Neutrophil (primary cell): ENCODE measurements at regions not wholly inside any gene's neighbourhood (a gene's known extent, or its start where the extent isn't known, plus 50 kb on each side); places are given as distances from the start of the nearest gene placed in this dataset.

Experiments
- H3K27ac ChIP-seq: fragments of 200-600 bp; sonication (generic); 2 replicates; pipeline ENCODE4 v1.5.1; 2016; ENCODE audit warnings: mild to moderate bottlenecking, moderate library complexity
- H3K27me3 ChIP-seq: fragments of 200-600 bp; sonication (generic); 2 replicates; pipeline ENCODE4 v1.6.0; 2016; ENCODE audit warnings: mild to moderate bottlenecking
- H3K36me3 ChIP-seq: fragments of 200-600 bp; sonication (generic); 2 replicates; pipeline ENCODE4 v1.5.1; 2017
- H3K4me1 ChIP-seq, 2 experiments: fragments of 200-600 bp in 1 of 2; sonication (generic) in 1 of 2; 1 replicate in 1 of 2; 2 replicates in 1 of 2; pipeline versions ENCODE4 v1.5.1 to v1.6.1; 2013 to 2016; ENCODE audit warnings: low read depth in 1 of 2, low read length in 1 of 2, mild to moderate bottlenecking in 1 of 2, moderate library complexity in 1 of 2; ENCODE audit not compliant: control insufficient read depth in 1 of 2, insufficient read depth in 1 of 2
- H3K4me3 ChIP-seq, 2 experiments: fragments of 200-600 bp in 1 of 2; sonication (generic) in 1 of 2; 1 replicate in 1 of 2; 2 replicates in 1 of 2; pipeline ENCODE4 v1.5.1; 2013 to 2016; ENCODE audit warnings: low read depth in 1 of 2, low read length in 1 of 2, mild to moderate bottlenecking in 1 of 2, moderate library complexity in 1 of 2
- H3K9me3 ChIP-seq: fragments of 200-600 bp; sonication (generic); 2 replicates; pipeline ENCODE4 v1.5.1; 2016
- CTCF ChIP-seq: fragments of 200-600 bp; sonication (generic); IDR thresholded peaks from 2 replicates; pipeline ENCODE4 v1.5.1; 2016; ENCODE audit warnings: antibody characterized with exemption

- no peak for TF ChIP-seq CTCF
- H3K9me3 ChIP-seq = no peaks in the 10 kb centered on the region
- H3K27ac ChIP-seq = no peak overlapping the region
- H3K4me3 ChIP-seq = no peak overlapping the region
- H3K36me3 ChIP-seq = no peaks in the 10 kb centered on the region
- no peaks in the 10 kb centered on the region for H3K27me3 ChIP-seq
- no peaks in the 10 kb centered on the region for H3K4me1 ChIP-seq
Measured at GRCh38 chr13:112143046-112143752, 76.2 kb downstream of the SOX1 start.

- H3K4me3 ChIP-seq = no peak overlapping the region
- TF ChIP-seq CTCF = no peak
Measured at GRCh38 chr13:112143753-112144615, 77.0 kb downstream of the SOX1 start.

DNA sequence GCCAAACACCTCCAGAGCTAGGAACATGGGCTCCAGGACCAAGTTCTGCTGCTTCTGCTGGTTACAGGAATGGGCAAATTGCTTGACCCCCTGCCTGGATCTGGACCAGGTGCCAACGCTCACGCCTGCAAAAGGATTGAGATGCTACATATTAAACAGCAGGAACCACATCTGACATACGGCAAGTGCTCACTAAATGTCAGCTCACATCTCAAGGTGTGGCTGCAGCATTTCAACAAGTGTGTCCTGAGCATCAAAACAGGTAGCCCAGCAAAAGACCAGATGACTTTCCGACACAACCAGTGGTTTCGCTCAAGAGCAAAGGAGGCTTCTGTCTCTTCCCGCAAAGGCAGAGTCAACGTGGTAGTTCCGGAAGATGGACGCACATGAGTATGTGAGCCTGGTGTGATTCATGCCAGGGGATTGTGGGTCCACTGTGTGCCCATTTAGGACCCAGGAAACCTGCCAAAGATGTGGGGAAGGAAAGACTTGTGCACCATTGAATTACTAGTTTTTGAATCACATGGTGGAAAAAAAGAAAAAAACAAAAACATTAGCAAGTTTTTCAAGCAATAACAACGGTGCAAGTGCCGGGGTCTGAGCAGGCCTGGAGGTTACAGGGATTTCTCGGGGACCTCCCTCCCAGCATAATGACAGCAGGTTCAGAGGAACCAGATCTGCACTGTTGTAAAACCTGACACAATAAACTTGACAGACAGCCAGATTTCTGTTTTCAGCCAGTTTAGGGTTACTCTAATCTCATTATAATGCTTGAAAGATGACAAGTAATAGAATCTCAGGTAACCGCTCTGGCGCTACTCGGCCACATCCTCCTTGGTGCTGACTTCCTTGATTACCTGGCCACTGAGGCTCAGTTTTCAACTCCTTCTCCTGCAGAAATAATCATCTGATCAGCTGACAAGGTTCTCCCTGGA lies 77.9 kb downstream of the SOX1 start:
- TF ChIP-seq CTCF = no peak
- no peaks in the 10 kb centered on the region for H3K36me3 ChIP-seq
- no peaks in the 10 kb centered on the region for H3K9me3 ChIP-seq
- H3K4me3 ChIP-seq = no peak overlapping the region
- no peak overlapping the region for H3K27ac ChIP-seq
- no peaks in the 10 kb centered on the region for H3K27me3 ChIP-seq
- no peaks in the 10 kb centered on the region for H3K4me1 ChIP-seq

More at GRCh38 chr13:112143753-112144615, 77.0 kb downstream of the SOX1 start:
- no peak overlapping the region for H3K27ac ChIP-seq
- no peaks in the 10 kb centered on the region for H3K4me1 ChIP-seq
- no peaks in the 10 kb centered on the region for H3K27me3 ChIP-seq
- no peaks in the 10 kb centered on the region for H3K9me3 ChIP-seq
- H3K36me3 ChIP-seq = no peaks in the 10 kb centered on the region

- Histone ChIP-seq H3K27ac (no peak overlapping the region), H3K27me3 (no peaks in the 10 kb centered on the region), H3K4me1 (no peaks in the 10 kb centered on the region), H3K4me3 (no peak overlapping the region), H3K9me3 (no peaks in the 10 kb centered on the region), H3K36me3 (no peaks in the 10 kb centered on the region)
- no peak for TF ChIP-seq CTCF
Measured at GRCh38 chr13:112145551-112146360, 78.8 kb downstream of the SOX1 start.

- TF ChIP-seq CTCF = no peak
- Histone ChIP-seq H3K27ac (no peak overlapping the region), H3K36me3 (no peaks in the 10 kb centered on the region), H3K27me3 (no peaks in the 10 kb centered on the region), H3K4me3 (no peak overlapping the region), H3K9me3 (no peaks in the 10 kb centered on the region), H3K4me1 (no peaks in the 10 kb centered on the region)
Measured at GRCh38 chr13:112150352-112150751, 83.4 kb downstream of the SOX1 start.
